Hepatocyte (in vitro differentiated cells): ENCODE measurements at regions not wholly inside any gene's neighbourhood (a gene's known extent, or its start where the extent isn't known, plus 50 kb on each side); places are given as distances from the start of the nearest gene placed in this dataset.

Source experiments
- DNase-seq: peaks from one replicate; pipeline ENCODE4 v3.0.0-alpha.2; 2016; ENCODE audit warnings: low spot score
- H2AFZ ChIP-seq: fragments of 200-600 bp; sonication (generic); 2 replicates; pipeline ENCODE4 v1.6.0; 2016; ENCODE audit warnings: antibody characterized with exemption, mild to moderate bottlenecking
- H3K27ac ChIP-seq: fragments of 200-600 bp; sonication (generic); 2 replicates; pipeline ENCODE4 v1.5.1; 2016; ENCODE audit warnings: mild to moderate bottlenecking
- H3K27me3 ChIP-seq: fragments of 200-600 bp; sonication (generic); 2 replicates; pipeline ENCODE4 v1.6.1; 2016
- H3K36me3 ChIP-seq: fragments of 200-600 bp; sonication (generic); replicated peaks from 2 replicates; pipeline ENCODE4 v1.5.1; 2016; ENCODE audit warnings: low read depth; ENCODE audit not compliant: insufficient read depth
- H3K4me1 ChIP-seq: fragments of 200-600 bp; sonication (generic); 2 replicates; pipeline ENCODE4 v1.5.1; 2016; ENCODE audit warnings: mild to moderate bottlenecking, moderate library complexity; ENCODE audit not compliant: insufficient read depth
- H3K4me2 ChIP-seq: fragments of 200-600 bp; sonication (generic); 2 replicates; pipeline ENCODE4 v1.6.0; 2016
- H3K4me3 ChIP-seq: fragments of 200-600 bp; sonication (generic); 2 replicates; pipeline ENCODE4 v1.5.1; 2016; ENCODE audit warnings: mild to moderate bottlenecking
- H3K79me2 ChIP-seq: fragments of 200-600 bp; sonication (generic); 2 replicates; pipeline ENCODE4 v1.6.0; 2017; ENCODE audit warnings: mild to moderate bottlenecking
- H3K9me2 ChIP-seq: fragments of 200-600 bp; sonication (generic); replicated peaks from 2 replicates; pipeline ENCODE4 v1.6.0; 2017; ENCODE audit warnings: mild to moderate bottlenecking; ENCODE audit not compliant: insufficient read depth
- H3K9me3 ChIP-seq: fragments of 200-600 bp; sonication (generic); 2 replicates; pipeline ENCODE4 v1.5.1; 2016; ENCODE audit warnings: low read depth, mild to moderate bottlenecking
- H4K20me1 ChIP-seq: fragments of 200-600 bp; sonication (generic); 2 replicates; pipeline ENCODE4 v1.6.0; 2016; ENCODE audit warnings: mild to moderate bottlenecking; ENCODE audit not compliant: insufficient read depth, poor library complexity, severe bottlenecking
- CTCF ChIP-seq: fragments of 200-600 bp; sonication (generic); IDR thresholded peaks from 2 replicates; pipeline ENCODE4 v1.5.1; 2016; ENCODE audit warnings: antibody characterized with exemption, mild to moderate bottlenecking; ENCODE audit not compliant: poor library complexity
- EZH2 ChIP-seq: fragments of 200-600 bp; sonication (generic); IDR thresholded peaks from 2 replicates; pipeline ENCODE4 v1.6.1; 2016; ENCODE audit warnings: antibody characterized with exemption, mild to moderate bottlenecking, borderline replicate concordance
- EZH2phosphoT487 ChIP-seq: fragments of 200-600 bp; sonication (generic); IDR thresholded peaks from one replicate; pipeline ENCODE4 v1.6.1; 2018; ENCODE audit warnings: antibody characterized with exemption, mild to moderate bottlenecking, low read depth, moderate library complexity; ENCODE audit not compliant: unreplicated experiment, severe bottlenecking
- WGBS: methylation state at CpG from one replicate; pipeline ENCODE4 v1.1.6; 2016; ENCODE audit warnings: low lambda C conversion rate; ENCODE audit errors: missing lambda C conversion rate; 5-methylcytosine and 5-hydroxymethylcytosine counted together

DNA sequence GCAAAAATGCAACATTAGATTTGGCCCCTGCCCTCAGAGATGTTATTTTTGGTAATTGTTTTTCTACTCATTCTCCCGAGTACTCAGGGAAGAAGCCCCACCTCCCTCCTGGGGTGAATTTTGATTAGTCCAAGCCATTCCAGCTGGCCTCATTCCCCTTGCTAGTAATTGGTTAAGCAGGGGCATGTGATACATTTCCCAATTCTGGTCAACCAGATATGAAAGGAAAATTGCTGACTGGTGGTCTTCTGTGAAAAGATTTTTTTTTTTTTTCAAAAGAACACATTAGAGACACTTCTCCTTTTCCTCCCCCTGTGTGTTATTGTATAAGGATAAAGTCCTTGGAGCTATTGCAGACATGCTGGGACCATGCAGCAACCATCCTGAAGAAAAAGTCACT lies 71.1 kb upstream of the AKT3 start:
- Histone ChIP-seq H4K20me1 (no peaks in the 10 kb centered on the region), H3K4me1 (peaks cover 9% of the 10 kb centered on the region), H3K79me2 (no peaks in the 10 kb centered on the region), H3K4me2 (no peak overlapping the region), H3K36me3 (no peaks in the 10 kb centered on the region), H3K27me3 (peaks cover 51% of the 10 kb centered on the region), H3K27ac (no peak overlapping the region), H3K4me3 (no peak overlapping the region), H3K9me2 (no peaks in the 10 kb centered on the region), H2AFZ (no peak overlapping the region), H3K9me3 (no peaks in the 10 kb centered on the region)
- TF ChIP-seq CTCF (no peak), EZH2phosphoT487 (no peak), EZH2 (no peak)
- DNase-seq = no peak
- 57% methylated on average over 1 of the region's 1 CpG for WGBS

- DNase-seq = no peak
Observed at GRCh38 chr1:243917863-243918565, 68.0 kb upstream of the AKT3 start.

DNA sequence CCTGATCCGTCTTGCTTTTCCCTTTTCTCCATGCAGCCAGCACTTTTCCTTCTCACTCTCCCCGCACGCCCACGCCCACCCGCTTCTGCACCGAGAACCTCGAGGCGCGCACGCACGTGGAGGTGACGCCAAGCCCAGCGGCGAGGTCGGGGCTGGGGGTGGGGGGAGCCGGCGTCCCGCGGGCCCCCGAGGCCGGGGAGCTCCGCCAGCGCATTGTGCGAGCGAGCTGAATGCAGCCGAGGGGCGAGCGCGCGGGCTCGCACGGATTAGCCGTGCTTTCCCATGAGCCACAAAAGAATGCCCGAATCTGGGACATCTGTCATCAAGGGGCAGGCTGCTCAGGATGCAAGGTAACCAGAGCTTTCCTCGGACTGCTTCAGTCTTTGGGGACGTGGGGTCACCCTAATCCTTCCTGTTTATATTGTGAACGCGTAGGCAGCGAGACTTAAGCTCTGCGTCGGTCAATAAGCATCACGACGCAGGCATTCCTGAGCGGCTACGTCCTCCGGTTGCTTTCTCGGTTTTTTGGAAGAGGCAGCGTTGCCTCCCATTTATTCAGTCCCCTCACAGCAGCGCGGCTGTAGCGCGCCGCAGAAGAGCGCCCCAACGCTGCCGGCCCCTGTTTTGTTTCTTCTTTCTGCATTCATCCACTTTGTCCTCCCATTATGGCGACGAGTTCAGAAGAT lies 67.3 kb upstream of the AKT3 start:
- Histone ChIP-seq H3K9me3 (no peaks in the 10 kb centered on the region), H4K20me1 (no peaks in the 10 kb centered on the region), H3K27me3 (peaks cover 64% of the 10 kb centered on the region), H3K27ac (no peak overlapping the region), H3K4me3 (peak overlapping the region; percentile 35), H3K9me2 (no peaks in the 10 kb centered on the region), H3K79me2 (no peaks in the 10 kb centered on the region), H3K4me1 (peaks cover 9% of the 10 kb centered on the region), H3K4me2 (peak overlapping the region; percentile 90), H3K36me3 (no peaks in the 10 kb centered on the region), H2AFZ (peak overlapping the region; percentile 66)
- WGBS = 2% methylated on average over 46 of the region's 58 CpGs
- peak; percentile 50 for DNase-seq
- TF ChIP-seq EZH2 = no peak
- peak; percentile 9 for TF ChIP-seq CTCF
- no peak for TF ChIP-seq EZH2phosphoT487

More at GRCh38 chr1:243917863-243918565, 68.0 kb upstream of the AKT3 start:
- Histone ChIP-seq H3K4me2 (peak overlapping the region; percentile 90), H3K27me3 (peaks cover 66% of the 10 kb centered on the region), H3K27ac (no peak overlapping the region), H3K4me1 (peaks cover 9% of the 10 kb centered on the region), H3K4me3 (no peak overlapping the region), H3K9me2 (no peaks in the 10 kb centered on the region), H3K9me3 (no peaks in the 10 kb centered on the region), H4K20me1 (no peaks in the 10 kb centered on the region), H3K36me3 (no peaks in the 10 kb centered on the region), H3K79me2 (no peaks in the 10 kb centered on the region), H2AFZ (peak overlapping the region; percentile 66)
- 45% methylated on average over 10 of the region's 10 CpGs for WGBS
- TF ChIP-seq EZH2phosphoT487 (no peak), EZH2 (no peak), CTCF (no peak)
